ENCODE measurements at regions not wholly inside any gene's neighbourhood (a gene's known extent, or its start where the extent isn't known, plus 50 kb on each side); places are given as distances from the start of the nearest gene placed in this dataset.
"Not testable (repeated sequence)": the region's sequence is repeated elsewhere in the genome, so short reads cannot be mapped to it uniquely, and the experiment has no call there.

DNA sequence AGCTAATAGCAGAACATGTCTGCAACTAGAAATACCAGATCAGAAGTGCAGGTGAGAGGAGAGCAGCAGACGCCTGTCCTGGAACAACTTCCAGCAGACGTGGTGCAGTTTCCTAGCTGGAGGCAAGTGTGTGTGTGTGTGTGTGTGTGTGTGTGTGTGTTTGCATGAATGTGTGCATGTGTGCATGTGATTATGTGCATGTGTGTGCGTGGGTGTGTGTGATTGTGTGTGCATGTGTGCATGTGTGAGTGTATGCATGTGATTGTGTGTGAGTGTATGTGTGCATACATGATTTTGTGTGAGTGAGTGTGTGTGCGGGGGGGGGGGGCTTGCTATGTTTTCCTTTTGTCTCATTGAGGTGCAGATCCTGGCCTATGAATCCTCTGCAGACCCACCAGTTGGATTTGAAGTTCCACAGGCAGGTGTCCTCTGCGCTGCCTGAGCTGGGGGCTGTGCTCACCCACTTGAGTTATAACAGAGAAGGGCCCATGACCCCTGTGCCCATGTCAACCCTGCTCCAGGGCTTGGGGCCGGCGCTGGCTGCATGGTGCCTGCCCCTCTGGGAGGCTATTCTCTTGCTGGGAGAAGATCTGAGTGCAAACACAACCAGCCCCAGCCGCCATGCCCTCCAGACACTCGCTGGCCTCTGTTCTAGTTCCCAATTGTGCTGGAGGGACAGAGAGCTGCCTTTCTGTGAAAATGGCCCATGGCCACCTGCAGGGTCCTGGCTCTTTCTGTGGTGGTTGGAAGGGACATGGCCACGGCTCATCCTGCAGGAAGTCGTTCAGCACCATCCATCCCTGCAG lies 821.3 kb downstream of the BRD1 start:
- peak in 1 of 5 donors; percentile 54 for DNase-seq
- WGBS, 4 donors = 66 to 78% (median 73%) methylated on average over 7 to 11 of the region's 11 CpGs
- H3K4me3 ChIP-seq = no peak overlapping the region
- H3K27me3 ChIP-seq = peaks cover 0 to 9% (median 0%) of the 10 kb centered on the region in 9 donors
- no peaks in the 10 kb centered on the region for H3K4me1 ChIP-seq
- ATAC-seq = no peak
- no peak overlapping the region for H3K27ac ChIP-seq
- H3K36me3 ChIP-seq = no peaks in the 10 kb centered on the region
- TF ChIP-seq, protein P1, sequence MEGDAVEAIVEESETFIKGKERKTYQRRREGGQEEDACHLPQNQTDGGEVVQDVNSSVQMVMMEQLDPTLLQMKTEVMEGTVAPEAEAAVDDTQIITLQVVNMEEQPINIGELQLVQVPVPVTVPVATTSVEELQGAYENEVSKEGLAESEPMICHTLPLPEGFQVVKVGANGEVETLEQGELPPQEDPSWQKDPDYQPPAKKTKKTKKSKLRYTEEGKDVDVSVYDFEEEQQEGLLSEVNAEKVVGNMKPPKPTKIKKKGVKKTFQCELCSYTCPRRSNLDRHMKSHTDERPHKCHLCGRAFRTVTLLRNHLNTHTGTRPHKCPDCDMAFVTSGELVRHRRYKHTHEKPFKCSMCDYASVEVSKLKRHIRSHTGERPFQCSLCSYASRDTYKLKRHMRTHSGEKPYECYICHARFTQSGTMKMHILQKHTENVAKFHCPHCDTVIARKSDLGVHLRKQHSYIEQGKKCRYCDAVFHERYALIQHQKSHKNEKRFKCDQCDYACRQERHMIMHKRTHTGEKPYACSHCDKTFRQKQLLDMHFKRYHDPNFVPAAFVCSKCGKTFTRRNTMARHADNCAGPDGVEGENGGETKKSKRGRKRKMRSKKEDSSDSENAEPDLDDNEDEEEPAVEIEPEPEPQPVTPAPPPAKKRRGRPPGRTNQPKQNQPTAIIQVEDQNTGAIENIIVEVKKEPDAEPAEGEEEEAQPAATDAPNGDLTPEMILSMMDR (IDR thresholded peaks at IDR 0.05) = no peak
- no peak for TF ChIP-seq POLR2A (IDR thresholded peaks at IDR 0.05)
- intact Hi-C loops (cut with DNase I) = no loop called here
- H3K9me3 ChIP-seq = peaks cover 0 to 11% (median 2%) of the 10 kb centered on the region in 12 donors

DNA sequence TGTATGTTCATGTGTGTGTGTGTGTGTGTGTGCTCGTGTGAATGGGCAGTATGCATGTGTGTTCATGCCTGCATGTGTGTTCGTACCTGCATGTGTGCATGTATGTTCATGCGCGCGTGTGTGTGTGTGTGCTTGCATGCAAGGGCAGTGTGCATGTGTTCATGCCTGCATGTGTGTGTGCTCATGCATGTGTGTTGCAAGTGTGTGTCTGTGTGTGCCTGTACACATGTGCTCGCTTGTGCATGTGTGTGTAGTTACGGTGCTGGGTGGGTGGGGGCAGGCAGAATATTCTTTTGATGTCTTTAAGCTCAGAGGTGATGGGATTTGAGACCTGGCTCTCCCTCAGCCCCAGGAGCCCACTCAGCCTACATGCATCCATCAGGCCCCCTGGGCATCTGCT lies 822.1 kb downstream of the BRD1 start:
- DNase-seq (no peak), ATAC-seq (no peak)
- intact Hi-C loops (cut with DNase I) = no loop called here
- no peaks in the 10 kb centered on the region for H3K4me1 ChIP-seq
- peaks cover 0 to 16% (median 5%) of the 10 kb centered on the region in 12 donors for H3K9me3 ChIP-seq
- no peak overlapping the region for H3K27ac ChIP-seq
- WGBS, 4 donors = 35 to 83% (median 65%) methylated on average over 5 to 7 of the region's 7 CpGs
- TF ChIP-seq, protein P1 (IDR thresholded peaks at IDR 0.05) = no peak
- TF ChIP-seq POLR2A (IDR thresholded peaks at IDR 0.05) = no peak
- no peak overlapping the region for H3K4me3 ChIP-seq
- peaks cover 0 to 9% (median 0%) of the 10 kb centered on the region in 9 donors for H3K27me3 ChIP-seq
- no peaks in the 10 kb centered on the region for H3K36me3 ChIP-seq

DNA sequence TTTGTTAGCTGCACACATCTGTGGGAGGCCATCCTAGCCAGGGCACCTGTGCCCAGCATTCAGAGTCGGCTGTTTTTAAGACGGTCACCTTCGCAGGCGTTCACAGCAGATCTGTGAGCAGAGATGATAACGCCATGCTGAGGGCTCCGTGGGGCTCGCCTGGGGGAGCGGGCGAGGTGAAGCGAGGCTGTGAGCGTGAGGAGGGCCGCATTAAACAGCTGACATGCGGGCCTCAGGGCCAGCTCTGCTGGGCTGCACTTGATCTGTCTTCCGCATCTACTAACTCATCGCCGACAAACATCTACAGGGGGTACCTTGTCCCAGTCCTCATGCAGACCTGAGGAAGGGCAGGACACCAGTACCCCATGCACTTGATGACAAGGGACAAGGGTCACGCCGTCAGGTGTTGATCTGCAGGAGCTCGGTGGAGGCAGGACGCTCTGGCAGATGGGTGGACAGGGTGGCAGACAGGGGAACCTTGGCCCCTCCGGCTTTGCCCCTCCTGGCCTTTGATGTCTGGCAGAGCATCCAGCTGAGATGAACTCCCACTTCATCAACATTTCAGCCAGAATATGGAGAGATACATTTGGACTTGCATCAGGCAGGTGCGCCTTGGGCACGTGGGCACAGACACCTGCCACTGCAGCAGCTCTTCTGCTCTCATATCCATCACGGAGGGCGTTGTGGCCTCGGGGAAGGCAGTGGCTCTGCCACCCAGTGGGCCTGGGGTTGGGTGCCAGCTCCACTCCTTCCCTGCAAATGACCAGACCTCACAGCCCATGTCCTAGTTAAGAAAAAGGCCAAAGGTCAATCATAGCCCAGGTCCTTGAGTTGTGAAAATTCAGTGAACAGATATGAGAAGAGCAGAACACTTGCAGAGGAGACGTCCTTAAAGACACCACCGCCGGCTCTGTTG lies 822.9 kb downstream of the BRD1 start:
- H3K4me1 ChIP-seq = no peaks in the 10 kb centered on the region
- no peak overlapping the region for H3K27ac ChIP-seq
- peaks cover 0 to 16% (median 5%) of the 10 kb centered on the region in 12 donors for H3K9me3 ChIP-seq
- no peak overlapping the region for H3K4me3 ChIP-seq
- 78 to 85% (median 83%) methylated on average over 23 to 29 of the region's 29 CpGs for WGBS, 4 donors
- H3K27me3 ChIP-seq = peaks cover 0 to 6% (median 0%) of the 10 kb centered on the region in 9 donors
- DNase-seq (peak in 1 of 5 donors; percentile 48), ATAC-seq (no peak)
- intact Hi-C loops (cut with DNase I) = no loop called here
- no peaks in the 10 kb centered on the region for H3K36me3 ChIP-seq
- no peak for TF ChIP-seq POLR2A (IDR thresholded peaks at IDR 0.05)
- TF ChIP-seq, protein P1 (IDR thresholded peaks at IDR 0.05) = no peak

DNA sequence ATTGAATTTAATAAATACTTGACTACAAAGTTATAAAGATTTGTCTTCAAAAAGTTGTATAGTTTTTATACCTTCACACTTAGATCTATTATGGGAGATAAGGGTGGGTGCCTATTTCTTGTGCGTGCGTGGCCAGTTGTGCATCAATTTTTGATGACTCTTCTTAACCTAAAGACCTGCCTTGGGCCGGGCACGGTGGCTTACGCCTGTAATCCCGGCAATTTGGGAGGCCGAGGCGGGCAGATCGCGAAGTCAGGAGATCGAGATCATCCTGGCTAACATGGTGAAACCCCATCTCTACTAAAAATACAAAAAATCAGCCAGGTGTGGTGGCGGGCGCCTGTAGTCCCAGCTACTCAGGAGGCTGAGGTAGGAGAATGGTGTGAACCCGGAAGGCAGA lies 830.1 kb downstream of the BRD1 start:
- H3K27ac ChIP-seq; H3K4me3 ChIP-seq; intact Hi-C loops (cut with DNase I); H3K27me3 ChIP-seq; ATAC-seq; H3K4me1 ChIP-seq; DNase-seq; H3K36me3 ChIP-seq: not testable (repeated sequence)
- H3K9me3 ChIP-seq = peaks cover 0 to 11% (median 0%) of the 10 kb centered on the region in 12 donors
- 90 to 94% (median 93%) methylated on average over 14 of the region's 14 CpGs for WGBS, 4 donors

Data from heart left ventricle (tissue), 16 donors.